HL-60 (cell line): ENCODE measurements at regions not wholly inside any gene's neighbourhood (a gene's known extent, or its start where the extent isn't known, plus 50 kb on each side); places are given as distances from the start of the nearest gene placed in this dataset.

Experiments used
- DNase-seq, 2 experiments: peaks; one replicate each; pipeline ENCODE4 v3.0.0-alpha.2; 2010 to 2020; ENCODE audit warnings: low read depth in 1 of 2, low spot score in 1 of 2
- H3K27ac ChIP-seq: fragments of 250-450 bp; sonication (Bioruptor Pico); replicated peaks from 2 replicates; pipeline ENCODE4 v1.5.1; 2020; ENCODE audit warnings: mild to moderate bottlenecking, moderate library complexity
- H3K27me3 ChIP-seq: fragments of 250-450 bp; sonication (Bioruptor Pico); 2 replicates; pipeline ENCODE4 v1.5.1; 2021; ENCODE audit warnings: mild to moderate bottlenecking, moderate library complexity; ENCODE audit not compliant: insufficient read depth, poor library complexity, severe bottlenecking
- H3K4me3 ChIP-seq: replicated peaks from 2 replicates; pipeline ENCODE4 v1.5.1; 2011; ENCODE audit warnings: mild to moderate bottlenecking, control low read depth, low read length; ENCODE audit not compliant: insufficient read depth
- GABPA ChIP-seq: IDR thresholded peaks from 2 replicates; pipeline ENCODE4 v1.6.1; 2012; ENCODE audit warnings: low read depth
- POLR2AphosphoS5 ChIP-seq: IDR thresholded peaks from 2 replicates; pipeline ENCODE4 v1.6.1; 2012; ENCODE audit warnings: low read depth
- SPI1 ChIP-seq: IDR thresholded peaks from 2 replicates; pipeline ENCODE4 v1.6.1; 2012; ENCODE audit warnings: low read depth, mild to moderate bottlenecking, borderline replicate concordance
- TF ChIP-seq, protein P1 (sequence below): IDR thresholded peaks from one replicate; pipeline ENCODE4 v1.5.1; 2011; ENCODE audit warnings: low read length, control low read depth, inconsistent platforms; ENCODE audit not compliant: insufficient read depth
- TF ChIP-seq, protein P2 (sequence below): IDR thresholded peaks from 2 replicates; pipeline ENCODE4 v1.6.1; 2012; ENCODE audit warnings: low read depth; ENCODE audit not compliant: insufficient replicate concordance

DNA sequence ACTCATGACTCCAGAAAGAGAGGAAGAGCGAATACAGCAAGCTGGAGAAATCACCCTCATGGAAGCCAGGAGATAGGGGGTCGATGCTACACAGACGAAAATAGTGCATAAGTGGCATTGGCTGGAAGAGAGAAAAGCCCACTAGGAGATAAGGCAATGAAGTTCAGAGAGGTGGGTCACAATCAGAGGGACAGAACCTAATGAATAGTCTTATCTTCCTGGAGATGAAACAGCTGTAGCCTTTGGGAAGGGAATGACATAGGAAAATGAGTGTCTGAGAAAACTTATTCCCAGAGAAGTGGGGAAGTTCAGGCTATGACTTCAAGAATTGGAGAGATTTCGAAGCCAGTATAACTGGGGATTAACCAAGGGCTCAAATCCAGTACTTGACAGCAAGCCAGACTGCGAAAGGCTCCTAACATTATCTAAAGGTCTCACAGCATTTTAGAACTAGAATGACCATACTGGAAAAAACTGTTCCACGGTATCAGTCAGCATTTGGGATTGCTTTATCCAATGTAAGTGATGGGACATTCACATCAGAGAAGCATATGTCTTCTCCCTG is 211.1 kb downstream of the ZNF365 start:
- no peak for TF ChIP-seq SPI1
- no peak for TF ChIP-seq POLR2AphosphoS5
- no peak for TF ChIP-seq GABPA
- TF ChIP-seq, protein P1, sequence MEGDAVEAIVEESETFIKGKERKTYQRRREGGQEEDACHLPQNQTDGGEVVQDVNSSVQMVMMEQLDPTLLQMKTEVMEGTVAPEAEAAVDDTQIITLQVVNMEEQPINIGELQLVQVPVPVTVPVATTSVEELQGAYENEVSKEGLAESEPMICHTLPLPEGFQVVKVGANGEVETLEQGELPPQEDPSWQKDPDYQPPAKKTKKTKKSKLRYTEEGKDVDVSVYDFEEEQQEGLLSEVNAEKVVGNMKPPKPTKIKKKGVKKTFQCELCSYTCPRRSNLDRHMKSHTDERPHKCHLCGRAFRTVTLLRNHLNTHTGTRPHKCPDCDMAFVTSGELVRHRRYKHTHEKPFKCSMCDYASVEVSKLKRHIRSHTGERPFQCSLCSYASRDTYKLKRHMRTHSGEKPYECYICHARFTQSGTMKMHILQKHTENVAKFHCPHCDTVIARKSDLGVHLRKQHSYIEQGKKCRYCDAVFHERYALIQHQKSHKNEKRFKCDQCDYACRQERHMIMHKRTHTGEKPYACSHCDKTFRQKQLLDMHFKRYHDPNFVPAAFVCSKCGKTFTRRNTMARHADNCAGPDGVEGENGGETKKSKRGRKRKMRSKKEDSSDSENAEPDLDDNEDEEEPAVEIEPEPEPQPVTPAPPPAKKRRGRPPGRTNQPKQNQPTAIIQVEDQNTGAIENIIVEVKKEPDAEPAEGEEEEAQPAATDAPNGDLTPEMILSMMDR, result no peak
- TF ChIP-seq, protein P2, sequence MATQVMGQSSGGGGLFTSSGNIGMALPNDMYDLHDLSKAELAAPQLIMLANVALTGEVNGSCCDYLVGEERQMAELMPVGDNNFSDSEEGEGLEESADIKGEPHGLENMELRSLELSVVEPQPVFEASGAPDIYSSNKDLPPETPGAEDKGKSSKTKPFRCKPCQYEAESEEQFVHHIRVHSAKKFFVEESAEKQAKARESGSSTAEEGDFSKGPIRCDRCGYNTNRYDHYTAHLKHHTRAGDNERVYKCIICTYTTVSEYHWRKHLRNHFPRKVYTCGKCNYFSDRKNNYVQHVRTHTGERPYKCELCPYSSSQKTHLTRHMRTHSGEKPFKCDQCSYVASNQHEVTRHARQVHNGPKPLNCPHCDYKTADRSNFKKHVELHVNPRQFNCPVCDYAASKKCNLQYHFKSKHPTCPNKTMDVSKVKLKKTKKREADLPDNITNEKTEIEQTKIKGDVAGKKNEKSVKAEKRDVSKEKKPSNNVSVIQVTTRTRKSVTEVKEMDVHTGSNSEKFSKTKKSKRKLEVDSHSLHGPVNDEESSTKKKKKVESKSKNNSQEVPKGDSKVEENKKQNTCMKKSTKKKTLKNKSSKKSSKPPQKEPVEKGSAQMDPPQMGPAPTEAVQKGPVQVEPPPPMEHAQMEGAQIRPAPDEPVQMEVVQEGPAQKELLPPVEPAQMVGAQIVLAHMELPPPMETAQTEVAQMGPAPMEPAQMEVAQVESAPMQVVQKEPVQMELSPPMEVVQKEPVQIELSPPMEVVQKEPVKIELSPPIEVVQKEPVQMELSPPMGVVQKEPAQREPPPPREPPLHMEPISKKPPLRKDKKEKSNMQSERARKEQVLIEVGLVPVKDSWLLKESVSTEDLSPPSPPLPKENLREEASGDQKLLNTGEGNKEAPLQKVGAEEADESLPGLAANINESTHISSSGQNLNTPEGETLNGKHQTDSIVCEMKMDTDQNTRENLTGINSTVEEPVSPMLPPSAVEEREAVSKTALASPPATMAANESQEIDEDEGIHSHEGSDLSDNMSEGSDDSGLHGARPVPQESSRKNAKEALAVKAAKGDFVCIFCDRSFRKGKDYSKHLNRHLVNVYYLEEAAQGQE, result no peak
- Histone ChIP-seq H3K4me3 (no peak overlapping the region), H3K27me3 (no peaks in the 10 kb centered on the region), H3K27ac (no peak overlapping the region)
- DNase-seq, result no peak

DNA sequence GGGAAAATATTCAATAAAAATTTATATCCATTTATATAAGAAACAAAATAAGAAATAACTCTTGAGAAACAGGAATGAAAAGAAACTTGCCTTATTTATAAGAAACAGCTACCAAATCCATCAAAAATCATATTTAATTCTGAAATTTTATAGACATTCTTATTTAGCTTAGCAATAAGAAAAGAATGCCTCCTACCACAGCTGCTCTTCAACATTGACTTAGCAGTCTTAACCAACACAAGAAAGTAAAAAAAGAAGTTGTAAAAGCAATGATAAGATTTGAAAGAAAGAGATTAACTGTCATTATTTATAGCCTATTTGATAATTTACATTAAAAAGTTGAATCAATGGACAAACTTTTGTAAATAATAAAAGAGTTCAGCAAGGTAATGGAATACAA is 212.8 kb downstream of the ZNF365 start:
- no peak for TF ChIP-seq SPI1
- no peak for TF ChIP-seq POLR2AphosphoS5
- TF ChIP-seq, protein P1, result no peak
- no peak for TF ChIP-seq GABPA
- TF ChIP-seq, protein P2, result no peak
- Histone ChIP-seq H3K27ac (no peak overlapping the region), H3K4me3 (no peak overlapping the region), H3K27me3 (no peaks in the 10 kb centered on the region)
- DNase-seq, result no peak

DNA sequence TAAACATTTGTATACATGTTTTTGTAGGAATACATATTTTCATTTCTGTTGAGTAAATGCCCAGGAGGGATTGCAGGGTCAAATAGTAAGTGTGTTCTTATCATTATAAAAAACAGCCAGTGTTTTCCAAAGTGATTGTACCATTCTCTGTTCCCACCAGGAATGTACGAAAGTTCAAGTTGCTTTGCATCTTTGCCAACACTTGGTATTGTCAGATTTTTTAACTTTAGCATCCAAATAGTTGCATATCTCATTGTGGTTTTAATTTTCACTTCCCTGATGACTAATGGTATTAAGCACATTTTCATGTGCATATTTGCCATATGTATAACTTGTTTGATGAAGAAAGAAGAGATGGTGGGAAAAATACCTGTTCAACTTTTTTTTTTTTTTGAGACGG is 213.9 kb downstream of the ZNF365 start:
- Histone ChIP-seq H3K27ac (no peak overlapping the region), H3K27me3 (no peaks in the 10 kb centered on the region), H3K4me3 (no peak overlapping the region)
- TF ChIP-seq, protein P1, result no peak
- TF ChIP-seq SPI1, result no peak
- no peak for DNase-seq

DNA sequence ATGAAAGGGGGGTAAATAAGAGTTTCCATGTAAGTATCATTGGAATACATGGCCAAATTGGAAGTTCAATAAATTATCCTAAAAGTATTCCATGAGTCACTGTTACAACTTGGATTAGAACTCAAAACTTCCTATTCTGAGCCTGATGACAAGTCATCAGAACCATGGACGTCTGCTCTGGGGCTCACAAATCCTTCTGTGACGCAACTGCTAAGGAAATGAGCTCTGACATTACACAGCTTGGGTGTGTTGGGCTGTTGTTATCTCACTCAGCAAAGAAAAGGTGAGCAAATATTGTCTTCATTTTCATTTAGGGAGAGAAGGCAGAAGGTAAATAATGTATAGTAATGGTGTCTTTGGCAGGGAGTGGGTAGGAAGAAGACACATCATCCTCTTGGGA is 214.8 kb upstream of the ADO start:
- Histone ChIP-seq H3K27ac (no peak overlapping the region), H3K27me3 (no peaks in the 10 kb centered on the region), H3K4me3 (no peak overlapping the region)
- TF ChIP-seq POLR2AphosphoS5 (no peak), SPI1 (no peak), GABPA (no peak)
- TF ChIP-seq, protein P2, result no peak
- TF ChIP-seq, protein P1, result no peak
- DNase-seq, result no peak
